BJ (cell line): ENCODE measurements at regions not wholly inside any gene's neighbourhood (a gene's known extent, or its start where the extent isn't known, plus 50 kb on each side); places are given as distances from the start of the nearest gene placed in this dataset.

Experiments
- CTCF ChIA-PET: fragments of 350-600 bp; formaldehyde crosslinking; extraction: SDS; loops from one replicate; lab custom pipeline; 2021; ENCODE audit warnings: antibody characterized with exemption, inconsistent platforms; lab: Yijun Ruan, JAX
- POLR2A ChIA-PET: fragments of 300-600 bp; sonication (Branson Sonifier 250); formaldehyde crosslinking; extraction: SDS; loops from one replicate; lab custom pipeline; 2021; ENCODE audit warnings: antibody characterized with exemption; lab: Charles Lee
- DNase-seq: peaks from one replicate; pipeline ENCODE4 v3.0.0-alpha.2; 2011; ENCODE audit warnings: low read depth
- H3K27me3 ChIP-seq: 2 replicates; pipeline ENCODE4 v1.6.0; 2011; ENCODE audit warnings: low read length; ENCODE audit not compliant: control insufficient read depth, insufficient read depth
- H3K36me3 ChIP-seq: 2 replicates; pipeline ENCODE4 v1.5.1; 2011; ENCODE audit warnings: low read length; ENCODE audit not compliant: control insufficient read depth, insufficient read depth
- H3K4me3 ChIP-seq: 2 replicates; pipeline ENCODE4 v1.5.1; 2011; ENCODE audit warnings: low read depth, mild to moderate bottlenecking, control low read depth, low read length
- CTCF ChIP-seq: IDR thresholded peaks from 2 replicates; pipeline ENCODE4 v1.5.1; 2011; ENCODE audit warnings: low read depth, mild to moderate bottlenecking, control low read depth, inconsistent platforms, low read length, moderate library complexity; ENCODE audit not compliant: insufficient read depth

GRCh38 chr5:67366691-67367395 is 170.2 kb upstream of the CD180 start:
- Histone ChIP-seq H3K4me3 (no peak overlapping the region), H3K36me3 (no peaks in the 10 kb centered on the region), H3K27me3 (no peaks in the 10 kb centered on the region)
- no peak for DNase-seq
- ChIA-PET CTCF (interaction anchor here (1.2 kb wide), 1 partner anchor 12 kb away, joined by 3 read pairs; no protein-coding TSS in a partner anchor), POLR2A (no interaction called here)
- no peak for TF ChIP-seq CTCF

GRCh38 chr5:67366276-67366675 is 169.7 kb upstream of the CD180 start:
- Histone ChIP-seq H3K36me3 (no peaks in the 10 kb centered on the region), H3K4me3 (no peak overlapping the region), H3K27me3 (no peaks in the 10 kb centered on the region)
- no peak for DNase-seq
- ChIA-PET CTCF (no interaction called here), POLR2A (no interaction called here)
- no peak for TF ChIP-seq CTCF

- DNase-seq: no peak
- Histone ChIP-seq H3K36me3 (no peaks in the 10 kb centered on the region), H3K27me3 (no peaks in the 10 kb centered on the region), H3K4me3 (no peak overlapping the region)
- ChIA-PET CTCF (interaction anchor here (1.0 to 1.1 kb wide), 2 partner anchors 10 to 13 kb away, joined by 3 to 4 read pairs; no protein-coding TSS in a partner anchor), POLR2A (no interaction called here)
- no peak for TF ChIP-seq CTCF
Observed at GRCh38 chr5:67364381-67364970, 167.9 kb upstream of the CD180 start.

GRCh38 chr5:67363963-67364362 is 167.4 kb upstream of the CD180 start:
- POLR2A ChIA-PET: no interaction called here
- Histone ChIP-seq H3K27me3 (no peaks in the 10 kb centered on the region), H3K4me3 (no peak overlapping the region), H3K36me3 (no peaks in the 10 kb centered on the region)
- CTCF ChIA-PET: interaction anchor here (1.0 to 1.1 kb wide), 2 partner anchors 9 to 12 kb away, joined by 3 to 4 read pairs; no protein-coding TSS in a partner anchor
- TF ChIP-seq CTCF: no peak
- no peak for DNase-seq

- POLR2A ChIA-PET: no interaction called here
Observed at GRCh38 chr5:67363180-67363709, 166.6 kb upstream of the CD180 start.

More at GRCh38 chr5:67363180-67363709, 166.6 kb upstream of the CD180 start:
- Histone ChIP-seq H3K4me3 (no peak overlapping the region), H3K36me3 (no peaks in the 10 kb centered on the region), H3K27me3 (no peaks in the 10 kb centered on the region)
- CTCF ChIA-PET: interaction anchor here (1.1 kb wide), 1 partner anchor 11 kb away, joined by 3 read pairs; no protein-coding TSS in a partner anchor
- no peak for TF ChIP-seq CTCF
- no peak for DNase-seq
